Amygdala (tissue), 56 donors: ENCODE measurements at regions not wholly inside any gene's neighbourhood (a gene's known extent, or its start where the extent isn't known, plus 50 kb on each side); places are given as distances from the start of the nearest gene placed in this dataset.
"Not testable (repeated sequence)": the region's sequence is repeated elsewhere in the genome, so short reads cannot be mapped to it uniquely, and the experiment has no call there.

Experiments used
- DNase-seq, 56 donors: peaks; one replicate each; lab custom pipeline; 2025; lab: John Stamatoyannopoulos, UW

GRCh38 chr4:169342906-169343564 lies 72.3 kb upstream of the SH3RF1 start:
- DNase-seq, result no peak

- DNase-seq, result no peak
Measured at GRCh38 chr4:169342159-169342860, 71.6 kb upstream of the SH3RF1 start.

GRCh38 chr4:169341490-169341889 lies 70.7 kb upstream of the SH3RF1 start:
- DNase-seq, result no peak

- peak in 33 of 56 donors; percentile 2 to 75 (median 21) for DNase-seq
Measured at GRCh38 chr4:169340834-169341233, 70.1 kb upstream of the SH3RF1 start.

GRCh38 chr4:169338241-169338640 lies 67.5 kb upstream of the SH3RF1 start:
- no peak for DNase-seq

- no peak for DNase-seq
Measured at GRCh38 chr4:169337510-169337909, 66.8 kb upstream of the SH3RF1 start.

GRCh38 chr4:169335331-169335730 lies 64.6 kb upstream of the SH3RF1 start:
- DNase-seq, result no peak

- no peak for DNase-seq
Measured at GRCh38 chr4:169334335-169334734, 63.6 kb upstream of the SH3RF1 start.

- DNase-seq, result no peak
Measured at GRCh38 chr4:169333265-169333664, 62.5 kb upstream of the SH3RF1 start.

- DNase-seq, result no peak
Measured at GRCh38 chr4:169332583-169332982, 61.8 kb upstream of the SH3RF1 start.

GRCh38 chr4:169330811-169331210 lies 60.1 kb upstream of the SH3RF1 start:
- DNase-seq, result no peak

GRCh38 chr4:169330095-169330494 lies 59.3 kb upstream of the SH3RF1 start:
- no peak for DNase-seq

GRCh38 chr4:169327951-169328350 lies 57.2 kb upstream of the SH3RF1 start:
- DNase-seq, result no peak

- DNase-seq, result not testable (repeated sequence)
Measured at GRCh38 chr4:169323925-169324324, 53.2 kb upstream of the SH3RF1 start.

- not testable (repeated sequence) for DNase-seq
Measured at GRCh38 chr4:169322833-169323232, 52.1 kb upstream of the SH3RF1 start.
